ENCODE measurements at regions not wholly inside any gene's neighbourhood (a gene's known extent, or its start where the extent isn't known, plus 50 kb on each side); places are given as distances from the start of the nearest gene placed in this dataset.

- Histone ChIP-seq H3K4me3 (ENCODE audit: low read length) (no peak overlapping the region), H3K79me2 (ENCODE audit: low read length) (no peaks in the 10 kb centered on the region)
- TF ChIP-seq EZH2 (optimal IDR thresholded peaks at IDR 0.05; ENCODE audit: low read depth, low read length) (no peak), EZH2phosphoT487 (IDR thresholded peaks at IDR 0.05; ENCODE audit: low read length) (no peak)
Observed at GRCh38 chr5:2391021-2391420, 360.5 kb downstream of the IRX2 start.

GRCh38 chr5:2388571-2388970, 362.9 kb downstream of the IRX2 start:
- peak overlapping the region; percentile 32; the same call in 1 of the 2 replicates for H3K4me2 ChIP-seq (ENCODE audit: low read depth, low read length)
- 0 out of 2 replicates have a peak overlapping the region, but pooled peaks have one; percentile 23 for H2AFZ ChIP-seq (ENCODE audit: low read length)

More at GRCh38 chr5:2391021-2391420, 360.5 kb downstream of the IRX2 start:
- H3K9ac ChIP-seq (ENCODE audit: low read length) = no peak overlapping the region
- H2AFZ ChIP-seq (ENCODE audit: low read length) = no peak overlapping the region
- no peaks in the 10 kb centered on the region for H3K9me2 ChIP-seq (replicated peaks; ENCODE audit: insufficient read depth, low read length)
- H3K36me3 ChIP-seq (replicated peaks; ENCODE audit: insufficient read depth, low read length) = no peaks in the 10 kb centered on the region
- H3K27me3 ChIP-seq (replicated peaks; ENCODE audit: insufficient read depth, low read length) = no peaks in the 10 kb centered on the region
- H3K27ac ChIP-seq (ENCODE audit: low read length) = no peak overlapping the region
- no peaks in the 10 kb centered on the region for H3K4me1 ChIP-seq (ENCODE audit: low read length)
- no peak overlapping the region for H3K4me2 ChIP-seq (ENCODE audit: low read depth, low read length)
- H3K9me3 ChIP-seq (replicated peaks; ENCODE audit: insufficient read depth, low read length) = no peaks in the 10 kb centered on the region
- H4K20me1 ChIP-seq (ENCODE audit: insufficient read depth, low read length) = no peaks in the 10 kb centered on the region
- DNase-seq = no peak
- no peaks in the 10 kb centered on the region for H3F3A ChIP-seq (ENCODE audit: insufficient read depth, low read length)

GRCh38 chr5:2387634-2388325, 363.7 kb downstream of the IRX2 start:
- no peak for TF ChIP-seq CTCF (IDR thresholded peaks at IDR 0.05; ENCODE audit: low read length)
- no peak for TF ChIP-seq EZH2 (optimal IDR thresholded peaks at IDR 0.05; ENCODE audit: low read depth, low read length)
- no peak for TF ChIP-seq EZH2phosphoT487 (IDR thresholded peaks at IDR 0.05; ENCODE audit: low read length)
- H3K4me1 ChIP-seq (ENCODE audit: low read length) = no peaks in the 10 kb centered on the region
- no peak overlapping the region for H3K4me3 ChIP-seq (ENCODE audit: low read length)
- H3F3A ChIP-seq (ENCODE audit: insufficient read depth, low read length) = no peaks in the 10 kb centered on the region
- no peak overlapping the region for H2AFZ ChIP-seq (ENCODE audit: low read length)
- H3K4me2 ChIP-seq (ENCODE audit: low read depth, low read length) = peak overlapping the region; percentile 32; the same call in 1 of the 2 replicates
- H3K36me3 ChIP-seq (replicated peaks; ENCODE audit: insufficient read depth, low read length) = no peaks in the 10 kb centered on the region
- H3K9me2 ChIP-seq (replicated peaks; ENCODE audit: insufficient read depth, low read length) = no peaks in the 10 kb centered on the region
- H3K9me3 ChIP-seq (replicated peaks; ENCODE audit: insufficient read depth, low read length) = no peaks in the 10 kb centered on the region
- H3K79me2 ChIP-seq (ENCODE audit: low read length) = no peaks in the 10 kb centered on the region
- no peak for DNase-seq
- H3K27ac ChIP-seq (ENCODE audit: low read length) = no peak overlapping the region
- no peak overlapping the region for H3K9ac ChIP-seq (ENCODE audit: low read length)
- H4K20me1 ChIP-seq (ENCODE audit: insufficient read depth, low read length) = no peaks in the 10 kb centered on the region
- no peaks in the 10 kb centered on the region for H3K27me3 ChIP-seq (replicated peaks; ENCODE audit: insufficient read depth, low read length)

More at GRCh38 chr5:2388571-2388970, 362.9 kb downstream of the IRX2 start:
- TF ChIP-seq EZH2 (optimal IDR thresholded peaks at IDR 0.05; ENCODE audit: low read depth, low read length) = no peak
- no peak for TF ChIP-seq EZH2phosphoT487 (IDR thresholded peaks at IDR 0.05; ENCODE audit: low read length)
- no peak for TF ChIP-seq CTCF (IDR thresholded peaks at IDR 0.05; ENCODE audit: low read length)
- Histone ChIP-seq H3K9ac (ENCODE audit: low read length) (no peak overlapping the region), H3F3A (ENCODE audit: insufficient read depth, low read length) (no peaks in the 10 kb centered on the region), H3K27me3 (replicated peaks; ENCODE audit: insufficient read depth, low read length) (no peaks in the 10 kb centered on the region), H3K4me1 (ENCODE audit: low read length) (no peaks in the 10 kb centered on the region), H4K20me1 (ENCODE audit: insufficient read depth, low read length) (no peaks in the 10 kb centered on the region), H3K27ac (ENCODE audit: low read length) (no peak overlapping the region), H3K4me3 (ENCODE audit: low read length) (no peak overlapping the region), H3K79me2 (ENCODE audit: low read length) (no peaks in the 10 kb centered on the region), H3K36me3 (replicated peaks; ENCODE audit: insufficient read depth, low read length) (no peaks in the 10 kb centered on the region), H3K9me3 (replicated peaks; ENCODE audit: insufficient read depth, low read length) (no peaks in the 10 kb centered on the region), H3K9me2 (replicated peaks; ENCODE audit: insufficient read depth, low read length) (no peaks in the 10 kb centered on the region)
- no peak for DNase-seq

- Histone ChIP-seq H3K4me1 (ENCODE audit: low read length) (no peaks in the 10 kb centered on the region), H3K27ac (ENCODE audit: low read length) (no peak overlapping the region), H3K9ac (ENCODE audit: low read length) (no peak overlapping the region), H3K36me3 (replicated peaks; ENCODE audit: insufficient read depth, low read length) (no peaks in the 10 kb centered on the region), H3K4me3 (ENCODE audit: low read length) (no peak overlapping the region), H3K27me3 (replicated peaks; ENCODE audit: insufficient read depth, low read length) (no peaks in the 10 kb centered on the region), H4K20me1 (ENCODE audit: insufficient read depth, low read length) (no peaks in the 10 kb centered on the region), H3K4me2 (ENCODE audit: low read depth, low read length) (no peak overlapping the region), H2AFZ (ENCODE audit: low read length) (no peak overlapping the region), H3K9me2 (replicated peaks; ENCODE audit: insufficient read depth, low read length) (no peaks in the 10 kb centered on the region), H3K79me2 (ENCODE audit: low read length) (no peaks in the 10 kb centered on the region), H3K9me3 (replicated peaks; ENCODE audit: insufficient read depth, low read length) (no peaks in the 10 kb centered on the region), H3F3A (ENCODE audit: insufficient read depth, low read length) (no peaks in the 10 kb centered on the region)
- DNase-seq = no peak
- no peak for TF ChIP-seq EZH2phosphoT487 (IDR thresholded peaks at IDR 0.05; ENCODE audit: low read length)
- TF ChIP-seq CTCF (IDR thresholded peaks at IDR 0.05; ENCODE audit: low read length) = no peak
- no peak for TF ChIP-seq EZH2 (optimal IDR thresholded peaks at IDR 0.05; ENCODE audit: low read depth, low read length)
Observed at GRCh38 chr5:2387250-2387633, 364.2 kb downstream of the IRX2 start.
